OCI-LY7 (cell line): ENCODE measurements at regions not wholly inside any gene's neighbourhood (a gene's known extent, or its start where the extent isn't known, plus 50 kb on each side); places are given as distances from the start of the nearest gene placed in this dataset.

Experiments used
- BruUV-seq: library from RNA; stranded (reverse); fragments of 400-500 nt; replicated peaks from 2 replicates; lab custom pipeline; 2021; lab: Mats Ljungman, UMichigan
- CTCF ChIA-PET: fragments of 300-600 bp; sonication (Branson Sonifier 250); formaldehyde crosslinking; loops from one replicate; lab custom pipeline; 2022; ENCODE audit warnings: antibody characterized with exemption; ENCODE audit not compliant: unreplicated experiment; lab: Charles Lee
- POLR2A ChIA-PET: fragments of 300-600 bp; sonication (Branson Sonifier 250); formaldehyde crosslinking; loops from one replicate; lab custom pipeline; 2022; ENCODE audit warnings: antibody characterized with exemption; lab: Charles Lee
- DNase-seq: peaks from one replicate; pipeline ENCODE4 v3.0.0-alpha.2; 2015; ENCODE audit warnings: low spot score
- H2AFZ ChIP-seq: fragments of 200-600 bp; sonication (generic), shearing (Covaris generic); 2 replicates; pipeline ENCODE4 v1.6.1; 2014; ENCODE audit warnings: mild to moderate bottlenecking, antibody characterized with exemption, low read length, moderate library complexity
- H3K27ac ChIP-seq: fragments of 200-600 bp; sonication (generic); 2 replicates; pipeline ENCODE4 v1.5.1; 2014; ENCODE audit warnings: mixed run types, low read depth, mild to moderate bottlenecking, moderate library complexity, low read length, inconsistent platforms; ENCODE audit not compliant: poor library complexity, severe bottlenecking
- H3K36me3 ChIP-seq: fragments of 200-600 bp; sonication (generic); 2 replicates; pipeline ENCODE4 v1.6.1; 2014; ENCODE audit warnings: mild to moderate bottlenecking, antibody characterized with exemption, low read length, moderate library complexity, mixed read lengths; ENCODE audit not compliant: insufficient read depth
- H3K4me1 ChIP-seq: fragments of 200-600 bp; sonication (generic); 2 replicates; pipeline ENCODE4 v1.5.1; 2014; ENCODE audit warnings: mild to moderate bottlenecking, low read length; ENCODE audit not compliant: insufficient read depth, poor library complexity, severe bottlenecking
- H3K4me2 ChIP-seq: fragments of 200-600 bp; sonication (generic); 2 replicates; pipeline ENCODE4 v1.6.1; 2014; ENCODE audit warnings: mild to moderate bottlenecking, low read length
- H3K4me3 ChIP-seq: fragments of 200-600 bp; sonication (generic); 2 replicates; pipeline ENCODE4 v1.5.1; 2014; ENCODE audit warnings: mild to moderate bottlenecking, low read depth, low read length; ENCODE audit not compliant: poor library complexity, severe bottlenecking
- H3K79me2 ChIP-seq: fragments of 200-600 bp; sonication (generic); 2 replicates; pipeline ENCODE4 v1.6.1; 2016; ENCODE audit warnings: low read depth, mild to moderate bottlenecking, low read length, moderate library complexity, mixed read lengths; ENCODE audit not compliant: insufficient read depth
- H3K9me2 ChIP-seq: fragments of 200-600 bp; sonication (generic); 2 replicates; pipeline ENCODE4 v1.6.1; 2016; ENCODE audit warnings: mild to moderate bottlenecking, low read length, mixed read lengths; ENCODE audit not compliant: insufficient read depth
- H3K9me3 ChIP-seq: fragments of 200-600 bp; sonication (generic); 2 replicates; pipeline ENCODE4 v1.6.1; 2014; ENCODE audit warnings: mild to moderate bottlenecking, mixed run types, low read length, mixed read lengths
- H4K20me1 ChIP-seq: fragments of 200-600 bp; sonication (generic); 2 replicates; pipeline ENCODE4 v1.6.1; 2014; ENCODE audit warnings: mild to moderate bottlenecking, antibody characterized with exemption, low read length, moderate library complexity, mixed read lengths; ENCODE audit not compliant: insufficient read depth
- EZH2phosphoT487 ChIP-seq: fragments of 200-600 bp; sonication (generic); IDR thresholded peaks from 2 replicates; pipeline ENCODE4 v1.6.1; 2018; ENCODE audit warnings: low read depth, borderline replicate concordance, mild to moderate bottlenecking, mixed run types, antibody characterized with exemption, low read length, moderate library complexity, mixed read lengths
- intact Hi-C: fragments of 100-400 bp; cut with micrococcal nuclease; formaldehyde crosslinking; loops from one replicate; pipeline ENCODE4 v1.10.0; 2022; ENCODE audit not compliant: unreplicated experiment
- TF ChIP-seq, protein P1 (sequence below): fragments of 200-600 bp; sonication (generic); conservative IDR thresholded peaks from 2 replicates; pipeline ENCODE4 v1.5.1; 2014; ENCODE audit warnings: mild to moderate bottlenecking, antibody characterized with exemption, low read length, moderate library complexity, mixed read lengths

- no peak for DNase-seq
- ChIA-PET POLR2A (no interaction called here), CTCF (no interaction called here)
- Histone ChIP-seq H3K36me3 (peaks cover 3% of the 10 kb centered on the region; the same call in 1 of the 2 replicates), H3K9me3 (no peaks in the 10 kb centered on the region), H3K4me2 (no peak overlapping the region), H2AFZ (no peak overlapping the region), H4K20me1 (no peaks in the 10 kb centered on the region), H3K4me3 (no peak overlapping the region), H3K4me1 (no peaks in the 10 kb centered on the region), H3K27ac (no peak overlapping the region), H3K79me2 (no peaks in the 10 kb centered on the region), H3K9me2 (no peaks in the 10 kb centered on the region)
- BruUV-seq: no TSS peak
- TF ChIP-seq, protein P1, sequence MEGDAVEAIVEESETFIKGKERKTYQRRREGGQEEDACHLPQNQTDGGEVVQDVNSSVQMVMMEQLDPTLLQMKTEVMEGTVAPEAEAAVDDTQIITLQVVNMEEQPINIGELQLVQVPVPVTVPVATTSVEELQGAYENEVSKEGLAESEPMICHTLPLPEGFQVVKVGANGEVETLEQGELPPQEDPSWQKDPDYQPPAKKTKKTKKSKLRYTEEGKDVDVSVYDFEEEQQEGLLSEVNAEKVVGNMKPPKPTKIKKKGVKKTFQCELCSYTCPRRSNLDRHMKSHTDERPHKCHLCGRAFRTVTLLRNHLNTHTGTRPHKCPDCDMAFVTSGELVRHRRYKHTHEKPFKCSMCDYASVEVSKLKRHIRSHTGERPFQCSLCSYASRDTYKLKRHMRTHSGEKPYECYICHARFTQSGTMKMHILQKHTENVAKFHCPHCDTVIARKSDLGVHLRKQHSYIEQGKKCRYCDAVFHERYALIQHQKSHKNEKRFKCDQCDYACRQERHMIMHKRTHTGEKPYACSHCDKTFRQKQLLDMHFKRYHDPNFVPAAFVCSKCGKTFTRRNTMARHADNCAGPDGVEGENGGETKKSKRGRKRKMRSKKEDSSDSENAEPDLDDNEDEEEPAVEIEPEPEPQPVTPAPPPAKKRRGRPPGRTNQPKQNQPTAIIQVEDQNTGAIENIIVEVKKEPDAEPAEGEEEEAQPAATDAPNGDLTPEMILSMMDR: no peak
- no peak for TF ChIP-seq EZH2phosphoT487
- intact Hi-C loops: no loop called here
These were observed 74.9 kb upstream of the HECW1 start for GRCh38 chr7:43037531-43037930.

GRCh38 chr7:43038254-43038653, 74.2 kb upstream of the HECW1 start:
- CTCF ChIA-PET: no interaction called here
- POLR2A ChIA-PET: no interaction called here
- no peaks in the 10 kb centered on the region for H3K4me1 ChIP-seq
- intact Hi-C loops: no loop called here
- no peaks in the 10 kb centered on the region for H3K9me2 ChIP-seq
- no peak overlapping the region for H3K4me3 ChIP-seq
- H2AFZ ChIP-seq: no peak overlapping the region
- H3K36me3 ChIP-seq: peaks cover 3% of the 10 kb centered on the region; the same call in 1 of the 2 replicates
- no peak overlapping the region for H3K27ac ChIP-seq
- BruUV-seq: no TSS peak
- H3K4me2 ChIP-seq: no peak overlapping the region
- H3K79me2 ChIP-seq: no peaks in the 10 kb centered on the region
- H3K9me3 ChIP-seq: no peaks in the 10 kb centered on the region
- TF ChIP-seq, protein P1: no peak
- no peak for TF ChIP-seq EZH2phosphoT487
- H4K20me1 ChIP-seq: no peaks in the 10 kb centered on the region
- no peak for DNase-seq

DNA sequence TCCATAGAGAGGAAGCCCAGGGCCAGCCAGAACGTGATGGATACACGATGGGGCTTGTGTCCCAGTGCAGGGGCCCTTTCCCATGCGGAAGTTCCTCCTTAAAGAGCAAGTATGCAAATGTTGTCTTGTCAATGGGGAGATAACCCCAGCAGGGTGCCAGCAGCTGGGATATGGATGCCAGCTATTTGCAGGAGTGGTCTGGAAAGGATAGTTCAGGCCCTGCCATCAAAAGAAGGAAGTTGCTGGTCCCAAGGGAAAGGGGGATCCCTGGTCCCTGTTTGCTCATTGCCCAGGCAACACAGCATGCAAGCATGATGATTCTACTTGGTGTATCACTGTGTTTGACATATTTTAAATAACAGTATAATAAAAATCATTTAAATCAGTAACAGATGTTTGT, 73.1 kb upstream of the HECW1 start:
- Histone ChIP-seq H4K20me1 (no peaks in the 10 kb centered on the region), H3K79me2 (no peaks in the 10 kb centered on the region), H3K27ac (no peak overlapping the region), H3K36me3 (peaks cover 3% of the 10 kb centered on the region; the same call in 1 of the 2 replicates), H3K4me3 (no peak overlapping the region), H3K4me2 (no peak overlapping the region), H3K4me1 (no peaks in the 10 kb centered on the region), H3K9me3 (no peaks in the 10 kb centered on the region), H3K9me2 (no peaks in the 10 kb centered on the region), H2AFZ (no peak overlapping the region)
- TF ChIP-seq, protein P1: no peak
- TF ChIP-seq EZH2phosphoT487: no peak
- ChIA-PET CTCF (no interaction called here), POLR2A (no interaction called here)
- BruUV-seq: no TSS peak
- DNase-seq: no peak
- intact Hi-C loops: no loop called here
